Pancreas (tissue), 10 donors: ENCODE measurements at regions not wholly inside any gene's neighbourhood (a gene's known extent, or its start where the extent isn't known, plus 50 kb on each side); places are given as distances from the start of the nearest gene placed in this dataset.

ENCODE experiments used
- ATAC-seq, 4 donors: fragments of 200-7000 bp; cut with Tn5 transposase; one replicate each; pipeline versions ENCODE4 v1.8.0 to v1.9.1; 2020; ENCODE audit warnings: mild to moderate bottlenecking in 4 of 4, moderate library complexity in 4 of 4
- DNase-seq, 6 donors: peaks; one replicate each; pipeline ENCODE4 v3.0.0-alpha.2; 2020
- FAIRE-seq: peaks from 2 replicates; lab custom pipeline; 2012; peaks lifted over from hg19 to GRCh38; lab: Jason Lieb, UNC
- H3K27ac ChIP-seq, 4 donors: fragments of 200-600 bp; sonication (generic); 1 replicate in 3 of 4; 2 replicates in 1 of 4; pipeline versions ENCODE4 v1.5.0 to v1.8.0; 2020
- H3K27me3 ChIP-seq, 4 donors: fragments of 200-600 bp; one replicate each; pipeline ENCODE4 v1.8.0; 2021
- H3K36me3 ChIP-seq, 3 donors: fragments of 200-600 bp; sonication (generic) in 1 of 3; one replicate each; pipeline versions ENCODE4 v1.5.0 to v1.8.0; 2020 to 2021
- H3K4me1 ChIP-seq, 3 donors: fragments of 200-600 bp; one replicate each; pipeline ENCODE4 v1.8.0; 2021
- H3K4me3 ChIP-seq, 4 donors: fragments of 200-600 bp; sonication (generic) in 2 of 4; one replicate each; pipeline versions ENCODE4 v1.5.0 to v1.8.0; 2020 to 2021
- H3K9me3 ChIP-seq, 4 donors: fragments of 200-600 bp; one replicate each; pipeline ENCODE4 v1.8.0; 2021
- CTCF ChIP-seq, 4 donors: fragments of 200-600 bp; sonication (generic) in 3 of 4; IDR thresholded peaks; one replicate each; pipeline versions ENCODE4 v1.5.0 to v1.8.0; 2021; ENCODE audit warnings: antibody characterized with exemption in 4 of 4
- WGBS, 2 donors: extraction: QIAGEN DNeasy Blood & Tissue Kit; methylation state at CpG; one replicate each; pipeline ENCODE4 v1.1.7; 2013; 5-methylcytosine and 5-hydroxymethylcytosine counted together
- intact Hi-C, 3 donors: fragments of 100-400 bp; cut with DNase I; formaldehyde crosslinking; loops; one replicate each; pipeline versions ENCODE4 v1.11.1 to v1.14.2; 2022
- donor health status: healthy with polysubstance abuse.
- donor health status: DM: no; HTN: no; CAD: no; lungs with moderate emphysema.
- donor health status: DM: no; HTN: no; CAD: no.
- donor health status: control.
- donor health status: control.
- donor health status: Bipolar disorder and iron deficiency.
- donor health status: DM: yes; HTN: yes; CAD: no.
- donor health status: DM: no; HTN: no; CAD: no.
- donor health status: DM: no; HTN: no; CAD: no.
- donor health status: DM: yes; HTN: yes; CAD: no.

- no peaks in the 10 kb centered on the region for H3K9me3 ChIP-seq
- no peaks in the 10 kb centered on the region for H3K36me3 ChIP-seq
- no peaks in the 10 kb centered on the region for H3K4me1 ChIP-seq
- DNase-seq = no peak
- no peak for FAIRE-seq
- 89 to 92% methylated on average over 1 of the region's 1 CpG for WGBS, 2 donors
- ATAC-seq = no peak
- no peaks in the 10 kb centered on the region for H3K27me3 ChIP-seq
- no peak for TF ChIP-seq CTCF (IDR thresholded peaks at IDR 0.05)
- no peak overlapping the region for H3K27ac ChIP-seq
- intact Hi-C loops = no loop called here
- H3K4me3 ChIP-seq = no peak overlapping the region
Observed at GRCh38 chr3:73120710-73121109, 59.3 kb downstream of the EBLN2 start.

- ATAC-seq = no peak
- 88 to 96% methylated on average over 2 of the region's 2 CpGs for WGBS, 2 donors
Observed at GRCh38 chr3:73121669-73122331, 60.3 kb downstream of the EBLN2 start.

GRCh38 chr3:73134034-73134433 is 72.6 kb downstream of the EBLN2 start:
- intact Hi-C loops = no loop called here
- no peaks in the 10 kb centered on the region for H3K27me3 ChIP-seq
- no peak overlapping the region for H3K4me3 ChIP-seq
- DNase-seq = no peak
- no peak for ATAC-seq
- no peak overlapping the region for H3K27ac ChIP-seq
- no peaks in the 10 kb centered on the region for H3K9me3 ChIP-seq
- WGBS, 2 donors = 62 to 75% methylated on average over 1 of the region's 1 CpG
- TF ChIP-seq CTCF (IDR thresholded peaks at IDR 0.05) = no peak
- FAIRE-seq = no peak
- H3K36me3 ChIP-seq = no peaks in the 10 kb centered on the region
- peaks cover 0 to 7% (median 0%) of the 10 kb centered on the region in 3 donors for H3K4me1 ChIP-seq

More at GRCh38 chr3:73121669-73122331, 60.3 kb downstream of the EBLN2 start:
- Histone ChIP-seq H3K27me3 (no peaks in the 10 kb centered on the region), H3K27ac (no peak overlapping the region), H3K4me1 (no peaks in the 10 kb centered on the region), H3K36me3 (no peaks in the 10 kb centered on the region), H3K4me3 (no peak overlapping the region), H3K9me3 (peaks cover 0 to 3% (median 0%) of the 10 kb centered on the region in 4 donors)
- no peak for FAIRE-seq
- TF ChIP-seq CTCF (IDR thresholded peaks at IDR 0.05) = no peak
- intact Hi-C loops = no loop called here
- DNase-seq = no peak

GRCh38 chr3:73136941-73137340 is 75.5 kb downstream of the EBLN2 start:
- 76 to 81% methylated on average over 6 of the region's 6 CpGs for WGBS, 2 donors
- no peak for FAIRE-seq
- Histone ChIP-seq H3K36me3 (no peaks in the 10 kb centered on the region), H3K4me3 (no peak overlapping the region), H3K4me1 (no peaks in the 10 kb centered on the region), H3K27ac (no peak overlapping the region), H3K27me3 (no peaks in the 10 kb centered on the region), H3K9me3 (no peaks in the 10 kb centered on the region)
- no peak for DNase-seq
- TF ChIP-seq CTCF (IDR thresholded peaks at IDR 0.05) = no peak
- intact Hi-C loops = no loop called here
- no peak for ATAC-seq

GRCh38 chr3:73137736-73138403 is 76.4 kb downstream of the EBLN2 start:
- FAIRE-seq (no peak), ATAC-seq (no peak), DNase-seq (no peak)
- no peaks in the 10 kb centered on the region for H3K27me3 ChIP-seq
- no peaks in the 10 kb centered on the region for H3K36me3 ChIP-seq
- 89% methylated on average over 6 of the region's 6 CpGs for WGBS, 2 donors
- TF ChIP-seq CTCF (IDR thresholded peaks at IDR 0.05) = no peak
- no peak overlapping the region for H3K4me3 ChIP-seq
- no peaks in the 10 kb centered on the region for H3K9me3 ChIP-seq
- no peak overlapping the region for H3K27ac ChIP-seq
- H3K4me1 ChIP-seq = no peaks in the 10 kb centered on the region
- intact Hi-C loops = no loop called here
